HCT116 (cell line): ENCODE measurements at regions not wholly inside any gene's neighbourhood (a gene's known extent, or its start where the extent isn't known, plus 50 kb on each side); places are given as distances from the start of the nearest gene placed in this dataset.

Experiments
- ATAC-seq: fragments of 200-7000 bp; cut with Tn5 transposase; 2 replicates; pipeline ENCODE4 v1.9.1; 2020; ENCODE audit warnings: mild to moderate bottlenecking, moderate library complexity
- BruUV-seq: library from RNA; stranded (reverse); fragments of 400-500 nt; replicated peaks from 2 replicates; lab custom pipeline; 2021; lab: Mats Ljungman, UMichigan
- CTCF ChIA-PET: fragments of 300-600 bp; sonication (Branson Sonifier 250); formaldehyde crosslinking; loops from one replicate; lab custom pipeline; 2021; ENCODE audit warnings: antibody characterized with exemption; lab: Charles Lee
- POLR2A ChIA-PET: fragments of 300-600, 350-600 bp; sonication (Branson Sonifier 250); formaldehyde crosslinking; loops from one replicate; lab custom pipeline; 2021; ENCODE audit warnings: antibody characterized with exemption; lab: Charles Lee
- RAD21 ChIA-PET, 2 experiments: fragments of 300-600 bp; sonication (Branson Sonifier 250); formaldehyde crosslinking; loops; one replicate each; lab custom pipeline; 2023; ENCODE audit warnings: low total read pairs in 2 of 2; ENCODE audit not compliant: uncharacterized antibody in 2 of 2, unreplicated experiment in 2 of 2, low non-redundant PET in 1 of 2; lab: Charles Lee
- DNase-seq: peaks from one replicate; pipeline ENCODE4 v3.0.0-alpha.2; 2010; ENCODE audit warnings: low read depth, low spot score
- H2AFZ ChIP-seq: fragments of 200-600 bp; shearing (Covaris generic), sonication (generic); 2 replicates; pipeline ENCODE4 v1.6.1; 2017; ENCODE audit warnings: low read depth, mixed run types, mixed read lengths, antibody characterized with exemption, low read length; ENCODE audit not compliant: poor library complexity, severe bottlenecking
- H3K27ac ChIP-seq: 2 replicates; pipeline ENCODE4 v1.5.1; 2012; ENCODE audit warnings: low read depth, low read length
- H3K27me3 ChIP-seq: fragments of 200-600 bp; sonication (generic); 2 replicates; pipeline ENCODE4 v1.6.1; 2016; ENCODE audit warnings: mixed run types, low read length, mixed read lengths; ENCODE audit not compliant: insufficient read depth
- H3K36me3 ChIP-seq, 2 experiments: fragments of 200-500 bp in 1 of 2; fragments of 200-600 bp in 1 of 2; sonication (Bioruptor generic) in 1 of 2; sonication (generic) in 1 of 2; 2 replicates each; pipeline versions ENCODE4 v1.5.1 to v1.6.1; 2014 to 2016; ENCODE audit warnings: low read length in 2 of 2, inconsistent platforms in 1 of 2, mixed read lengths in 1 of 2, mixed run types in 1 of 2; ENCODE audit not compliant: insufficient read depth in 2 of 2, control insufficient read depth in 1 of 2
- H3K4me1 ChIP-seq, 2 experiments: fragments of 200-600 bp in 1 of 2; sonication (generic) in 1 of 2; 2 replicates each; pipeline versions ENCODE4 v1.5.1 to v1.6.1; 2012 to 2017; ENCODE audit warnings: low read length in 2 of 2, inconsistent platforms in 1 of 2, mild to moderate bottlenecking in 1 of 2, mixed read lengths in 1 of 2, mixed run types in 1 of 2, moderate library complexity in 1 of 2; ENCODE audit not compliant: insufficient read depth in 2 of 2, control insufficient read depth in 1 of 2
- H3K4me2 ChIP-seq: fragments of 200-600 bp; sonication (generic); 2 replicates; pipeline ENCODE4 v1.6.1; 2017; ENCODE audit warnings: mixed run types, low read length, mixed read lengths
- H3K4me3 ChIP-seq, 2 experiments: fragments of 200-600 bp in 1 of 2; sonication (generic) in 1 of 2; replicated peaks in 1 of 2; 2 replicates each; pipeline ENCODE4 v1.5.1; 2011 to 2016; ENCODE audit warnings: low read length in 2 of 2, control low read depth in 1 of 2, low read depth in 1 of 2, mild to moderate bottlenecking in 1 of 2, mixed read lengths in 1 of 2, mixed run types in 1 of 2
- H3K79me2 ChIP-seq: fragments of 200-600 bp; sonication (generic); 2 replicates; pipeline ENCODE4 v1.6.1; 2017; ENCODE audit warnings: mild to moderate bottlenecking, mixed run types, low read length, moderate library complexity, mixed read lengths; ENCODE audit not compliant: insufficient read depth
- H3K9ac ChIP-seq: fragments of 200-600 bp; sonication (generic); 2 replicates; pipeline ENCODE4 v1.6.1; 2016; ENCODE audit warnings: low read length, mixed read lengths
- H3K9me2 ChIP-seq: fragments of 200-600 bp; sonication (generic), shearing (Covaris generic); 2 replicates; pipeline ENCODE4 v1.6.1; 2017; ENCODE audit warnings: mixed run types, mild to moderate bottlenecking, moderate library complexity; ENCODE audit not compliant: insufficient read depth
- H3K9me3 ChIP-seq, 2 experiments: fragments of 200-500 bp in 1 of 2; fragments of 200-600 bp in 1 of 2; sonication (Bioruptor generic) in 1 of 2; sonication (generic) in 1 of 2; 2 replicates each; pipeline ENCODE4 v1.6.1; 2014 to 2017; ENCODE audit warnings: low read length in 2 of 2, mixed read lengths in 2 of 2, inconsistent platforms in 1 of 2, low read depth in 1 of 2, mild to moderate bottlenecking in 1 of 2, mixed run types in 1 of 2, moderate library complexity in 1 of 2; ENCODE audit not compliant: control insufficient read depth in 1 of 2, insufficient read depth in 1 of 2
- H4K20me1 ChIP-seq: fragments of 200-600 bp; sonication (generic), shearing (Covaris generic); 2 replicates; pipeline ENCODE4 v1.6.1; 2017; ENCODE audit warnings: mixed run types, mild to moderate bottlenecking, moderate library complexity; ENCODE audit not compliant: insufficient read depth
- CEBPB ChIP-seq: IDR thresholded peaks from 2 replicates; pipeline ENCODE4 v1.6.1; 2012; ENCODE audit warnings: low read depth
- EGR1 ChIP-seq: IDR thresholded peaks from 2 replicates; pipeline ENCODE4 v1.6.1; 2012; ENCODE audit warnings: low read depth
- EZH2phosphoT487 ChIP-seq: fragments of 200-600 bp; IDR thresholded peaks from 2 replicates; pipeline ENCODE4 v1.6.1; 2018; ENCODE audit warnings: antibody characterized with exemption, borderline replicate concordance
- JUND ChIP-seq: IDR thresholded peaks from 2 replicates; pipeline ENCODE4 v1.6.1; 2012
- SP1 ChIP-seq: IDR thresholded peaks from 2 replicates; pipeline ENCODE4 v1.6.1; 2012; ENCODE audit warnings: low read depth
- ZNF274 ChIP-seq: fragments of 200-500 bp; sonication (Bioruptor generic); IDR thresholded peaks from 2 replicates; pipeline ENCODE4 v1.6.1; 2014; ENCODE audit warnings: mild to moderate bottlenecking, low read depth, low read length, inconsistent platforms
- intact Hi-C: fragments of 100-400 bp; cut with micrococcal nuclease; formaldehyde crosslinking; loops from 2 replicates; pipeline ENCODE4 v1.10.0; 2022
- TF ChIP-seq, protein P1 (sequence below), 3 experiments: fragments of 200-600 bp in 1 of 3; sonication (generic) in 1 of 3; IDR thresholded peaks in 2 of 3; conservative IDR thresholded peaks in 1 of 3; 2 replicates each; pipeline ENCODE4 v1.5.1; 2012 to 2017; ENCODE audit warnings: low read depth in 2 of 3, low read length in 2 of 3, antibody characterized with exemption in 1 of 3, borderline replicate concordance in 1 of 3, control low read depth in 1 of 3, mild to moderate bottlenecking in 1 of 3, mixed read lengths in 1 of 3, mixed run types in 1 of 3, moderate library complexity in 1 of 3; ENCODE audit not compliant: insufficient read depth in 1 of 3

DNA sequence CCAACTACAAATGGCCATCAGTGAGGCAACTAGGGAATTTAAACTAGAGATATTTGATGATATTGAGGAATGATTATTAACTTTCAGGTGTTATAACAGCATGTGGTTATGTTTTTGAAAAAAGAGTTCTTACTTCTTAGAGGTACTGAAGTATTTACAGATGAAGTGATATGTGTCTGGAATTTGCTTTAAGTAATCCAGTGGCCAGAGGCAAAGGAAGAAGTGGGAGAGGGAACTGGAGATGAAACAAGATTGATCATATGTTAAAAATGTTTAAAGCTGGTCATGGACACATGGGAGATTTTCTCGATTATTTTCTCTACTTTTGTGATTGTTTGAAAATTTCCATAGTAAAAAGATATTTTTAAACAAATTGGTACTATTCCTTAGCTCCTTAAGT, 53.3 kb upstream of the SLCO2A1 start:
- no peak overlapping the region for H3K4me3 ChIP-seq
- ChIA-PET POLR2A (no interaction called here), RAD21 (no interaction called here), CTCF (no interaction called here)
- H3K36me3 ChIP-seq = no peaks in the 10 kb centered on the region
- ATAC-seq (no peak), DNase-seq (no peak)
- no peaks in the 10 kb centered on the region for H3K27me3 ChIP-seq
- TF ChIP-seq, protein P1, sequence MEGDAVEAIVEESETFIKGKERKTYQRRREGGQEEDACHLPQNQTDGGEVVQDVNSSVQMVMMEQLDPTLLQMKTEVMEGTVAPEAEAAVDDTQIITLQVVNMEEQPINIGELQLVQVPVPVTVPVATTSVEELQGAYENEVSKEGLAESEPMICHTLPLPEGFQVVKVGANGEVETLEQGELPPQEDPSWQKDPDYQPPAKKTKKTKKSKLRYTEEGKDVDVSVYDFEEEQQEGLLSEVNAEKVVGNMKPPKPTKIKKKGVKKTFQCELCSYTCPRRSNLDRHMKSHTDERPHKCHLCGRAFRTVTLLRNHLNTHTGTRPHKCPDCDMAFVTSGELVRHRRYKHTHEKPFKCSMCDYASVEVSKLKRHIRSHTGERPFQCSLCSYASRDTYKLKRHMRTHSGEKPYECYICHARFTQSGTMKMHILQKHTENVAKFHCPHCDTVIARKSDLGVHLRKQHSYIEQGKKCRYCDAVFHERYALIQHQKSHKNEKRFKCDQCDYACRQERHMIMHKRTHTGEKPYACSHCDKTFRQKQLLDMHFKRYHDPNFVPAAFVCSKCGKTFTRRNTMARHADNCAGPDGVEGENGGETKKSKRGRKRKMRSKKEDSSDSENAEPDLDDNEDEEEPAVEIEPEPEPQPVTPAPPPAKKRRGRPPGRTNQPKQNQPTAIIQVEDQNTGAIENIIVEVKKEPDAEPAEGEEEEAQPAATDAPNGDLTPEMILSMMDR (IDR thresholded peaks at IDR 0.05 in 2 of 3, conservative IDR thresholded peaks at IDR 0.05 in 1 of 3; ENCODE audit: borderline replicate concordance in 1 of 3, insufficient read depth in 1 of 3, low read depth in 2 of 3, low read length in 2 of 3) = no peak
- TF ChIP-seq CEBPB = no peak
- TF ChIP-seq EGR1 = no peak
- no peak for TF ChIP-seq EZH2phosphoT487
- H3K4me1 ChIP-seq = no peaks in the 10 kb centered on the region
- H3K9me3 ChIP-seq = no peaks in the 10 kb centered on the region
- no TSS peak for BruUV-seq
- intact Hi-C loops = no loop called here
- H3K4me2 ChIP-seq = no peak overlapping the region
- H2AFZ ChIP-seq = no peak overlapping the region
- no peak overlapping the region for H3K27ac ChIP-seq
- no peaks in the 10 kb centered on the region for H3K79me2 ChIP-seq
- no peaks in the 10 kb centered on the region for H4K20me1 ChIP-seq
- no peak overlapping the region for H3K9ac ChIP-seq
- H3K9me2 ChIP-seq = no peaks in the 10 kb centered on the region

DNA sequence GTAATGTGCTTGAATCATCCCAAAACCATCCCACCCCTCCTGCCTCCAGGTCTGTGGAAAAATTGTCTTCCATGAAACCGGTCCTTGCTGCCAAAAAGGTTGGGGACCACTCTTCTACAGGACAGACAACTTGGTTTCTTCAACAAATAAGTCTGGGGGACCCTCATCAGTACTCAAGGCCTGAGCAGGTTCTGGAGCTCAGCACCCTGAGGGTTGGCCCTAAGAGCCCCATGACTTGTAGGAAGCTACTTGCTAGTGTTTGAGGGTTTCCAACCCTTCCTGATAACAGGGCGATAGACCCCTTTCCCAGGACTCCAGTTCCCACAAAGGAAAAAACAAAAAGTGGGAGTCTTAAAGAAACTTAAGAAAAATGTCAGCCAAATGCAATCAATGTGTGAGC, 52.9 kb upstream of the SLCO2A1 start:
- Histone ChIP-seq H3K36me3 (no peaks in the 10 kb centered on the region), H3K79me2 (no peaks in the 10 kb centered on the region), H3K4me1 (no peaks in the 10 kb centered on the region), H4K20me1 (no peaks in the 10 kb centered on the region), H3K9ac (no peak overlapping the region), H3K27me3 (no peaks in the 10 kb centered on the region), H3K9me2 (no peaks in the 10 kb centered on the region), H3K4me2 (no peak overlapping the region), H3K4me3 (no peak overlapping the region), H3K9me3 (no peaks in the 10 kb centered on the region), H2AFZ (no peak overlapping the region), H3K27ac (no peak overlapping the region)
- intact Hi-C loops = no loop called here
- BruUV-seq = no TSS peak
- ChIA-PET RAD21 (no interaction called here), CTCF (no interaction called here), POLR2A (no interaction called here)
- DNase-seq (no peak), ATAC-seq (no peak)
- TF ChIP-seq EZH2phosphoT487 = no peak
- TF ChIP-seq SP1 = no peak
- TF ChIP-seq, protein P1 (IDR thresholded peaks at IDR 0.05 in 2 of 3, conservative IDR thresholded peaks at IDR 0.05 in 1 of 3; ENCODE audit: borderline replicate concordance in 1 of 3, insufficient read depth in 1 of 3, low read depth in 2 of 3, low read length in 2 of 3) = no peak
- TF ChIP-seq ZNF274 = no peak
- no peak for TF ChIP-seq JUND
